NB4 (cell line): ENCODE measurements at regions not wholly inside any gene's neighbourhood (a gene's known extent, or its start where the extent isn't known, plus 50 kb on each side); places are given as distances from the start of the nearest gene placed in this dataset.
"Not testable (repeated sequence)": the region's sequence is repeated elsewhere in the genome, so short reads cannot be mapped to it uniquely, and the experiment has no call there.

ENCODE experiments used
- DNase-seq: peaks from one replicate; pipeline ENCODE4 v3.0.0; 2010; ENCODE audit warnings: low read depth
- H3K4me3 ChIP-seq: one replicate; pipeline ENCODE4 v1.5.1; 2011; ENCODE audit warnings: mild to moderate bottlenecking, low read depth, low read length, moderate library complexity
- CTCF ChIP-seq: IDR thresholded peaks from one replicate; pipeline ENCODE4 v1.5.1; 2012; ENCODE audit warnings: low read depth, low read length
- MAX ChIP-seq: IDR thresholded peaks from 2 replicates; pipeline ENCODE4 v1.6.1; 2011; ENCODE audit warnings: low read depth, low read length
- MYC ChIP-seq: IDR thresholded peaks from 2 replicates; pipeline ENCODE4 v1.6.1; 2011; ENCODE audit warnings: low read depth, low read length
- POLR2A ChIP-seq: IDR thresholded peaks from 2 replicates; pipeline ENCODE4 v1.6.1; 2011; ENCODE audit warnings: mild to moderate bottlenecking; ENCODE audit not compliant: insufficient read length; ENCODE audit errors: extremely low read depth

GRCh38 chr6:82785206-82785605 is 280.4 kb downstream of the UBE3D start:
- no peak for TF ChIP-seq CTCF
- DNase-seq = no peak
- H3K4me3 ChIP-seq = no peak overlapping the region

- H3K4me3 ChIP-seq = no peak overlapping the region
- no peak for DNase-seq
- TF ChIP-seq CTCF (no peak), MYC (no peak), POLR2A (no peak), MAX (no peak)
Measured at GRCh38 chr6:82786248-82786647, 279.4 kb downstream of the UBE3D start.

GRCh38 chr6:82795940-82796339 is 269.7 kb downstream of the UBE3D start:
- H3K4me3 ChIP-seq = no peak overlapping the region
- TF ChIP-seq MYC (no peak), CTCF (no peak), POLR2A (no peak), MAX (no peak)
- DNase-seq = no peak

GRCh38 chr6:82801083-82801482 is 264.6 kb downstream of the UBE3D start:
- DNase-seq = no peak
- no peak overlapping the region for H3K4me3 ChIP-seq
- TF ChIP-seq MYC = no peak
- no peak for TF ChIP-seq POLR2A
- no peak for TF ChIP-seq CTCF
- TF ChIP-seq MAX = no peak

- not testable (repeated sequence) for DNase-seq, H3K4me3 ChIP-seq
Measured at GRCh38 chr6:82816243-82816642, 249.4 kb downstream of the UBE3D start.

- no peak overlapping the region for H3K4me3 ChIP-seq
- DNase-seq = no peak
- TF ChIP-seq MAX (no peak), MYC (no peak), CTCF (no peak), POLR2A (no peak)
Measured at GRCh38 chr6:82818727-82819126, 246.9 kb downstream of the UBE3D start.
